ENCODE measurements at regions not wholly inside any gene's neighbourhood (a gene's known extent, or its start where the extent isn't known, plus 50 kb on each side); places are given as distances from the start of the nearest gene placed in this dataset.

- Histone ChIP-seq H3K4me1 (peaks cover 46% of the 10 kb centered on the region), H3K9me3 (no peaks in the 10 kb centered on the region), H3K4me3 (no peak overlapping the region), H3K27me3 (no peaks in the 10 kb centered on the region), H3K36me3 (ENCODE audit: low read depth, missing control alignments) (no peaks in the 10 kb centered on the region), H3K27ac (no peak overlapping the region)
- no peak for DNase-seq
- intact Hi-C loops (cut with DNase I; ENCODE audit: low total_unique reads), result no loop called here
- WGBS, 2 donors, result 70 to 77% methylated on average over 8 of the region's 8 CpGs
- TF ChIP-seq POLR2A (IDR thresholded peaks at IDR 0.05) (no peak), CTCF (IDR thresholded peaks at IDR 0.05) (no peak)
Observed at GRCh38 chr16:85195271-85195647, 83.0 kb upstream of the CIBAR2 start.

GRCh38 chr16:85195900-85196772 is 83.9 kb upstream of the CIBAR2 start:
- peaks cover 55% of the 10 kb centered on the region for H3K4me1 ChIP-seq
- no peaks in the 10 kb centered on the region for H3K36me3 ChIP-seq (ENCODE audit: low read depth, missing control alignments)
- TF ChIP-seq POLR2A (IDR thresholded peaks at IDR 0.05) (no peak), CTCF (IDR thresholded peaks at IDR 0.05) (no peak)
- intact Hi-C loops (cut with DNase I; ENCODE audit: low total_unique reads), result no loop called here
- H3K9me3 ChIP-seq, result no peaks in the 10 kb centered on the region
- peak; percentile 85 for DNase-seq
- 33 to 38% methylated on average over 20 to 22 of the region's 22 CpGs for WGBS, 2 donors
- no peak overlapping the region for H3K4me3 ChIP-seq
- H3K27ac ChIP-seq, result peak overlapping the region; percentile 39 to 61
- H3K27me3 ChIP-seq, result no peaks in the 10 kb centered on the region

- H3K9me3 ChIP-seq, result no peaks in the 10 kb centered on the region
- WGBS, 2 donors, result 54 to 80% methylated on average over 13 of the region's 13 CpGs
- no peak overlapping the region for H3K4me3 ChIP-seq
- H3K36me3 ChIP-seq (ENCODE audit: low read depth, missing control alignments), result no peaks in the 10 kb centered on the region
- peaks cover 64% of the 10 kb centered on the region for H3K4me1 ChIP-seq
- intact Hi-C loops (cut with DNase I; ENCODE audit: low total_unique reads), result no loop called here
- TF ChIP-seq CTCF (IDR thresholded peaks at IDR 0.05), result no peak
- no peak for TF ChIP-seq POLR2A (IDR thresholded peaks at IDR 0.05)
- DNase-seq, result no peak
- H3K27me3 ChIP-seq, result no peaks in the 10 kb centered on the region
- peak overlapping the region; percentile 39 to 61 for H3K27ac ChIP-seq
Observed at GRCh38 chr16:85196976-85197375, 84.7 kb upstream of the CIBAR2 start.

GRCh38 chr16:85197611-85198566 is 85.6 kb upstream of the CIBAR2 start:
- 61 to 71% methylated on average over 19 to 22 of the region's 22 CpGs for WGBS, 2 donors
- no peaks in the 10 kb centered on the region for H3K36me3 ChIP-seq (ENCODE audit: low read depth, missing control alignments)
- DNase-seq, result no peak
- peaks cover 73% of the 10 kb centered on the region for H3K4me1 ChIP-seq
- intact Hi-C loops (cut with DNase I; ENCODE audit: low total_unique reads), result no loop called here
- H3K27ac ChIP-seq, result peak overlapping the region in 1 of 2 donors; percentile 61
- H3K9me3 ChIP-seq, result no peaks in the 10 kb centered on the region
- TF ChIP-seq CTCF (IDR thresholded peaks at IDR 0.05) (no peak), POLR2A (IDR thresholded peaks at IDR 0.05) (no peak)
- no peaks in the 10 kb centered on the region for H3K27me3 ChIP-seq
- H3K4me3 ChIP-seq, result no peak overlapping the region
